DMS53 treated with DMSO at 0.1 percent for 48 hours (cell line): ENCODE measurements at regions not wholly inside any gene's neighbourhood (a gene's known extent, or its start where the extent isn't known, plus 50 kb on each side); places are given as distances from the start of the nearest gene placed in this dataset.
"Not testable (repeated sequence)": the region's sequence is repeated elsewhere in the genome, so short reads cannot be mapped to it uniquely, and the experiment has no call there.

Experiments used
- DNase-seq: peaks from one replicate; lab custom pipeline; 2025; ENCODE audit not compliant: unreplicated experiment; lab: John Stamatoyannopoulos, UW

GRCh38 chr7:91671245-91671644, 209.3 kb downstream of the MTERF1 start:
- no peak for DNase-seq

GRCh38 chr7:91674470-91674869, 206.0 kb downstream of the MTERF1 start:
- no peak for DNase-seq

- no peak for DNase-seq
Measured at GRCh38 chr7:91681718-91682117, 198.8 kb downstream of the MTERF1 start.

GRCh38 chr7:91683823-91684222, 196.7 kb downstream of the MTERF1 start:
- DNase-seq, result peak; percentile 25

- DNase-seq, result no peak
Measured at GRCh38 chr7:91685544-91685943, 195.0 kb downstream of the MTERF1 start.

GRCh38 chr7:91690541-91691070, 189.9 kb downstream of the MTERF1 start:
- DNase-seq, result no peak

- DNase-seq, result no peak
Measured at GRCh38 chr7:91691865-91692264, 188.6 kb downstream of the MTERF1 start.

- no peak for DNase-seq
Measured at GRCh38 chr7:91692800-91693199, 187.7 kb downstream of the MTERF1 start.

- DNase-seq, result no peak
Measured at GRCh38 chr7:91694351-91694841, 186.1 kb downstream of the MTERF1 start.

GRCh38 chr7:91710881-91711280, 169.6 kb downstream of the MTERF1 start:
- DNase-seq, result no peak

- DNase-seq, result no peak
Measured at GRCh38 chr7:91713669-91714068, 166.8 kb downstream of the MTERF1 start.

- DNase-seq, result no peak
Measured at GRCh38 chr7:91717681-91718470, 162.6 kb downstream of the MTERF1 start.

GRCh38 chr7:91719008-91719407, 161.5 kb downstream of the MTERF1 start:
- no peak for DNase-seq

GRCh38 chr7:91720260-91720937, 160.1 kb downstream of the MTERF1 start:
- DNase-seq, result no peak

- no peak for DNase-seq
Measured at GRCh38 chr7:91722831-91723230, 157.7 kb downstream of the MTERF1 start.

GRCh38 chr7:91729046-91729445, 151.5 kb downstream of the MTERF1 start:
- not testable (repeated sequence) for DNase-seq

GRCh38 chr7:91731976-91732375, 148.5 kb downstream of the MTERF1 start:
- no peak for DNase-seq

GRCh38 chr7:91749418-91749817, 131.1 kb downstream of the MTERF1 start:
- DNase-seq, result no peak

GRCh38 chr7:91750091-91750490, 130.4 kb downstream of the MTERF1 start:
- no peak for DNase-seq

GRCh38 chr7:91752102-91752501, 128.4 kb downstream of the MTERF1 start:
- no peak for DNase-seq

- DNase-seq, result peak; percentile 64
Measured at GRCh38 chr7:91754280-91754679, 126.2 kb downstream of the MTERF1 start.

- not testable (repeated sequence) for DNase-seq
Measured at GRCh38 chr7:91755121-91755520, 125.4 kb downstream of the MTERF1 start.
